MM.1S (cell line): ENCODE measurements at regions not wholly inside any gene's neighbourhood (a gene's known extent, or its start where the extent isn't known, plus 50 kb on each side); places are given as distances from the start of the nearest gene placed in this dataset.

Experiments used
- CTCF ChIP-seq: fragments of 300-600 bp; sonication (generic); IDR thresholded peaks from 2 replicates; pipeline ENCODE4 v1.5.1; 2016; ENCODE audit warnings: antibody characterized with exemption, low read length, mixed read lengths
- EZH2 ChIP-seq: fragments of 300-600 bp; sonication (generic); optimal IDR thresholded peaks from 2 replicates; pipeline ENCODE3; 2017; ENCODE audit warnings: low read depth, mild to moderate bottlenecking, antibody characterized with exemption, low read length, mixed read lengths
- EZH2phosphoT487 ChIP-seq: fragments of 300-600 bp; sonication (generic); IDR thresholded peaks from 2 replicates; pipeline ENCODE4 v1.6.1; 2018; ENCODE audit warnings: antibody characterized with exemption, low read length

GRCh38 chr2:181367411-181367810 is 89.8 kb upstream of the ITGA4 start:
- TF ChIP-seq CTCF, result no peak
- TF ChIP-seq EZH2, result no peak
- TF ChIP-seq EZH2phosphoT487, result no peak
